ENCODE measurements at regions not wholly inside any gene's neighbourhood (a gene's known extent, or its start where the extent isn't known, plus 50 kb on each side); places are given as distances from the start of the nearest gene placed in this dataset.
"Not testable (repeated sequence)": the region's sequence is repeated elsewhere in the genome, so short reads cannot be mapped to it uniquely, and the experiment has no call there.

DNA sequence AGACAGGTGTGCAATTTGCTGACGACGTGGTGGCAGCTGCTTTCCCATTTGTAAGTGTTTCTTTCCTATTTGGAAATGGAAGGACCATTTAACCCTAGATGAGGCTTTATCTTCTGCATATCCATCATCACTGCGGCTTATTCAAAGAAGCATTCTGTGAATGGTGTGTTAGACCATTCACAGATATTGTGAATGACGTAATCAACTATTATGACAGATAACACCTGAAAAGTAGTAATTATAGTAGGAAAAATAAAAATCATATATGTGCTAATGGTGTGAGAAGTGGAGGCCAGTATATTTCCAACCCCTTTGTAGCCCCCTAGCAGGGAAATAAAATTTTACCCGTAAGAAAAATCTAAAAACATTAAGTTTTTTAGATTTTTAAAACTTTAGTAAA lies 424.5 kb upstream of the CRIM1 start:
- no peak for DNase-seq

DNA sequence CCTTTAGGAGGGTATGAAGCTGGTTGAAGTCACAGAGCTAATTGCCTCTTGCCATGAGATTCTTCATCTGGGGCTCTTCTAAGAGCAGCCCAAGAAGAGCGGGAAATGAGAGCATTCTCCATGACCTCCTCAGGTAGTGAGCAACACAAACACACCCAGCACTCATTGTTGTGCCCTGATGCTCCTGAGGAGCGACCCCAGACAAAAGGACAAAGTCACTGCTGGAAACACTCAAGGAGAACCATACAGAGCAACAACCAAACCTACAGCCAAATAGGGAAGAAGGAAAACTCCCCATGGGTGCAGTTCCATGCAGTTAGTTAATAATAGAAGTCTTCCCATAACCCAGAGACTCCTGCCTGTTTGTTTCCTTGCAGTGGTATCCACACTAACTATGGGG lies 426.0 kb upstream of the CRIM1 start:
- no peak for DNase-seq

DNA sequence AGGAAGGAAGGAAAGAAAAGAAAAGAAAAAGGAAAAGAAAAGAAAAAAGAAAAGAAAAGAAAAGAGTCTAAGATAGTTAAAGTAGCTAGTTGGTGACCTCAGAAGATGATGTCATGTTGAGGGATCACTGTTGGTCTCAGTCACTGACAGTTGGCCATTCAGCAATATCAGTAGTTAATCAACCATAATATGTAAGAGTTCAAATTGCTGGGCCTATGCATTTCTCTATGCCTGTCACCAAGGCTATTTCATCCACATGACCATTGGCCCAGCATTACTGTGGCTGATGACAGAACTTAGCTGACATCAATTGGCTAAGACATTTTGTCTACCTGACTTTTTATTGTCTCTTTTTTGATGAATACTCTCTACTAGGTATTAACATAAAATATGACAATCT lies 435.5 kb upstream of the CRIM1 start:
- DNase-seq: no peak

DNA sequence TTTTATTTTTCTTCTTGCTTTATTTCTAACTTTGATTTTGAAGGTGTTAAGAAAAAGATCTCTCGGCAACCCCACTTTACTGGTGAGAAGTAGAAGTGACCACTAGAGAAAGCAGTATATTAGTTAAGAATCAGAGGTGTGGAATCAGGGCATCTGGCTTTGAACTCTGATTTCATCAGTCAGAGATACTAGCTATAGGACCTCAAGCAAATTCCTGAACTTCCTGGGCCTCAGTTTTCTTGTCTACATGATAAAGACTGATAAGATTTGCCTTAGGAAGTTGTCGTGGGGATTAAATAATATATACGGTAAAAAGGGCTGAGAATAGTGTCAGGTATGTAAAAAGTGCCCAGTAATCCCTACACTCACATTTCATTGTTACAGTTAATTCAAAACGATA lies 440.3 kb upstream of the CRIM1 start:
- DNase-seq: no peak

DNA sequence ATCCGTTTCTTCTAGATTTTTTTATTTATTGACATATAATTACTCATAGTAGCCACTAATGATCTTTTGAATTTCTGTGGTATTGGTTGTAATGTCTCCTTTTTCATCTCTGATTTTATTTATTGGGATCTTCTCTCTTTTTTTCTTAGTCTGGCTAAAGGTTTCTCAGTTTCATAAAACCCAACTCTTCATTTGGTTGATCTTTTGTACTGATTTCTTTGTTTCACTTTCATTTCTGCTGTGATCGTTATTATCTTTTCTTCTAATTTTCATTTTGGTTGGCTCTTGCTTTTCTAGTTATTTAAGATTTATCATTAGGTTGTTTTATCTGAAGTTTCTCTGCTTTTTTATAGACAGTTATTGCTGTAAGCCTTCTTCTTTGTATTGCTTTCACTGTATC lies 463.6 kb upstream of the CRIM1 start:
- DNase-seq: no peak

DNA sequence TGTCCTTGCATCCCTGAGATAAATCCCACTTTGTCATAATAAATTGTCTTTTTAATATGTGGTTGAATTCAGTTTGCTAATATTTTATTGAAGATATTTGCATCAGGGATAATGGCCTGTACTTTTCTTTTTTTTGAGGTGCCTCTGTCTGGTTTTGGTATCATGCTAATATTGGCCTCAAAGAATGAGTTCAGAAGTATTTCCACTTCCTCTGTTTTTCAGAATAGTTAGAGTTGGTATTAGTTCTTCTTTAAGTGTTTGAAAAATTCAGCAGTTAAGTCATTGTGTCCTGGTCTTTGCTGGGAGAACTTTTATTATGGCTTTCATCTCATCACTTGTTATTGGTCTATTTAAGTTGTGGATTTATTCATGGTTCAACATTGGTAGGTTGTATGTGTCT lies 464.1 kb upstream of the CRIM1 start:
- no peak for DNase-seq

DNA sequence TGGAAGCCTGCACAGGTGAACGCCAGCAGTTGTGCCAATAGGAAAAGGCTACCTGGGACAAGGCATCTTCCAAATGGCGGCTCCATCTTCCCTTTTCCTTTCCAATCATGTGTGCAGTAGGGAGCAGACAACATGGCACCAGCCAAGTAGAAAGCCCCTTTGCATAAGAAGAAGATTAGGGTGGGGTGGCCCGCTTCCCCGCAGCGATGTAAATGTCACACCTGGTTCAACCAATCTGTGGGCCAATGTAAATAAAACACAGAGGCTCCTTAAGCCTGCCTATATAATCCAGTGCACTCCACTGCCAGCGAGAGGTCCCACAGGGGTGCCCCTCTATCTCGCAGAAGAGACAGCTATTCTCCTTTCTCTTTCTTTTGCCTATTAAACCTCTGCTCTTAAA lies 468.4 kb upstream of the CRIM1 start:
- no peak for DNase-seq

DNA sequence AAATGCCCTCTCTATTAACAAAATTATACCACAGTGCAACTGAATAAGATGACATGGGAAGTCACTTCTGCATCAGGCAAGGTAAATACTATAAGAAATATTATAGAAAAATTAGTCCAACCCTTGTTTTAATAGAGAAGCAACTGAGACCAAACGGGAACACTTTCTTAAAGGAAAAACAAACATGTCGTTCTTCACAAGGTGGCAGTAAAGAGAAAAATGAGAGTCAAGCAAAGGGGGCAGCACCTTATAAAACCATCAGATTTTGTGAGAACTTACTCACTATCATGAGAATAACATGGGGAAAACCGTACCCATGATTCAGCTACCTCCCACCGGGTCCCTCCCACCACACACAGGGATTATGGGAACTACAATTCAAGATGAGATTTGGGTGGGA lies 481.7 kb upstream of the CRIM1 start:
- no peak for DNase-seq

DNA sequence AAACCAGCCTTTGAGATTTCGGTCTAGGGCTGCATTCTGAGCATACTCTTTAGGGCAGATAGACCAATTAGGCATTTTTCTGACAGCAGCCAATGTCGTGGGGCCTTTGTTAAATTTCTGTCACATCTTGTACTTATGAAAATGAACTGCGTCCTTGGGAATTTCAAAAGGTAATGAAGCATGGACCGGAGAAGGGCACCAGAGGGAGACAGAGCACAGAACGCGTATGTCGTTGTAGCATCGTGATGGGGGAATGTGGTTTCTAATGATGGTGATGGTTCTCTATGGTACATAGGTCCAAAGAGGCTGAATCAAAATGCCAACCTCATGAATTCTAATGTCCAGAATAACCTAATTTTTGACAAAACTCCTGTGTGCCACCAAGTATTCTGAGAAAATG lies 483.9 kb upstream of the CRIM1 start:
- peak in 1 of 2 experiments; percentile 5 for DNase-seq

DNA sequence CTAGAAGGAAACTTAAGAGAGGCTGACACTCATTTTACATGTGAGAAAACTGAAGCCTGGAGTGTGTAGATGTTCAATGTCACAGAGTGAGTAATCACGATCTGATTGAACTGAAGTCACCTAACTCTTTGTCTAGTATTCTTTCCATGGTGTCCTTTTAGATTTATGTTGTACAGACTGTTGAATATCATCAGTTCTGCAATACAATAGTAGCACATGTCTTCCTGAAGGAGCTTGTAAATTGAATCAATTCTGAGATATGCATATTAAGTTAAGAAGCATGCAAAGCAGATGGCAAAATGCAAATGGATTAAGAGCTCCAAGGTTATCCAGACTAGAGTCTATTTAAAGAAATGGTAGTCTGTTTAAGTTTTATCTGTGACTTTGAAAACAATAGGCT lies 484.9 kb upstream of the CRIM1 start:
- DNase-seq: no peak

DNA sequence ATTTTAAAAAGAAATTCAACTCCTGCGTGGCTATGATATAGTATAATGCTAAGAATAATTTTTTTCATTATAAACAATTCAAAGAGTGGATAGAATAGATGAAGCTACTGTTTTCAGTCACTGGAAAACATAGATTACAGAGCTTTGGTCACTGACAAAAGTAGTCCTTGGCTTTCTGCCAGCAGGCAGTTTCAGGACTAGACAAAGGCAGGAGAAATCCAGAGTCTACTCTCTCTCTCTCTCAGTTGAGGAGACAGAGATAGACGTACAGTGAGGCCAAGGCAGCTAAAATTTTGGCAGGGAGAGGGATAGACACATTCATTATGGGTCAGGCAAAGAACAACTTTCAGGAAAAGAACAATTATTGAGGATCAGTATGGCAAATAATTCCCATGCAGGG lies 491.4 kb upstream of the CRIM1 start:
- no peak for DNase-seq

DNA sequence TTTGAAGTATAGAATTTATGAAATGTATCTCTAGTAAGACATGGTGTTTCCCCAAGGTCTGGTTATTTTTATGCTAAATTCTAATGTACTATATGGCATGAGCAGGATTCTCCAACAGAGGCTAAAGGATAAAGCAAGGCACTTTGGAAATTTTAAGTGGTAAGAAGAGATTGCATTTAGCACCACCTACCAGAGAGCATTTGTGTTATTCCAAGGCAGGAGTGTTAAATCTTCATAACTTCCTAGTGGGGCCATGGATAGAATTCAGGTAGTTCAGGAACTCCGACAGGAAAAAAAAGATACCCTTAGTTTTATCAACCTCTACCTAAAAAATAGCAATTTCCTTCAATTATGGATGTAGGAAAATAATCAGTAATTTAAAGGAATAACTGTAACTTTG lies 497.4 kb upstream of the CRIM1 start:
- no peak for DNase-seq

DNA sequence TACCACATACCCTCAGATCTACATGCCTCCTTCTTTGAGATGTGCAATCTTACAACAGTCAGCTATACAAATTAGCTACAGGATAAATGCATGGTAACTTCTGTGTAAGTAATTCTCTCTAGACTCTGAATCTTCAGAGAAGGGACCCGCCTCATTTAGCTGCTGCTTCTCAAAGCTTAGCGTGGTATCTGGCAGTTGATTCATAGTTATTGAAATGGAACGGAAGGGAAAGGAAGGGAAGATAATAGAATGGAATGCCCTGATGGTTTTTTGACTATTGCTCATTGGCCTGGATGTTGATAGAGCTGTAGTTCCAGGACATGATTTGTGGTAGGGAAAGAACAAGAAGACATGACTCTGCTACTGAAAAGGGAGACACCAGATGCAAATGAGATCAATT lies 498.1 kb upstream of the CRIM1 start:
- DNase-seq: no peak

DNA sequence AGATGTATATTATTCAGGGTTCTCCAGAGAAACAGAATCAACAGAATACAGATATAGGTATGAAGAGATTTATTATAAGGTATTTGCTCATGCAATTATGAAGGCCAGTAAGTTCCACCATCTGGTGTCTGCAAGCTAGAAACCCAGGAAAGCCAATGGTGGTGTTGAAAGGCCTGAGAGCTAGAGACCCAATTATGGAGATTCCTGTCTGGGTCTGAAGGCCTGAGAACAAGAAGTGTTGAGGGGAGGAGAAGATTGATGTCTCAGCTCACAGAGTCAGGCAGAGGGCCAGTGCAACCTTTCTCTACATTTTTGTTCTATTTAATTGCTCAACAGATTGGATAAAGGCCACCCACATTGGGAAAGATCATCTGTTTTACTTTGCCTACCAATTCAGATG lies 524.2 kb upstream of the CRIM1 start:
- no peak for DNase-seq

DNA sequence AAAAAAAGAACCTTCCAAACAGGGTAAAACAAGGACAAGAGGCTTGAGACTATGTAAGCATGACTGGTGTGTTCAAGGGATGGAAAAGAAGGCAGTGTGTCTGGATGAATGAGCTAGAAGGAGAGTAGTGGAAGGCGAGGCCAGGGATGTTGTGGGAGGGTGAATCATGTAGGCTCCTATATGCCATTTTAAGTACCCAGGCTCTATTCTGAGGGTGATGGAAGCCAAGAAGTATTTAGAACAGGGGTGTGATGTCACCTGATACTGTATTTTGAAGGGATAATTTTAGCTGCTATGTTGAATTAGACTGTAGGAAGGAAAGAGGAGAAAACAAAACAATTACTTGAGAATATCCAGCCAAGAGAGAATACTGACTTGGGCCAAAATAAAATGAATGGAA lies 524.7 kb upstream of the CRIM1 start:
- DNase-seq: no peak

DNA sequence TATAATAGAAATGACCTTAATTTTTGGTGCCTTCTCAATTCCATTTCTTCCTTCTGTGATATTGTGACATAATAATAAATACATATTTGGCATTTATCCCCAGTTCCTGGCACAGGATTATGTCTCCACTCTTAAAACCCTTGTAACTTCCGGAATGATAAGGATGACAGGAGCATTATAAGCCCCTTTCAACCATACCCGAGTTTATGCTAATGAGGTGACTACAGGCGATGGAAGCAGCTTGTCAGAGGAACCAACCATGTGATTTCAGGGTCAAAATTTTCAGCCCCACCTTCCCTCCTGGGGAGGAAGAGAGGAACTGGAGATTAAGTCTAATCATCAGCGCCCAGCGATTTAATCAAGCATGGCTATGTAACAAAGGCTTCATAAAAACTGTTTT lies 528.5 kb upstream of the CRIM1 start:
- DNase-seq: no peak

DNA sequence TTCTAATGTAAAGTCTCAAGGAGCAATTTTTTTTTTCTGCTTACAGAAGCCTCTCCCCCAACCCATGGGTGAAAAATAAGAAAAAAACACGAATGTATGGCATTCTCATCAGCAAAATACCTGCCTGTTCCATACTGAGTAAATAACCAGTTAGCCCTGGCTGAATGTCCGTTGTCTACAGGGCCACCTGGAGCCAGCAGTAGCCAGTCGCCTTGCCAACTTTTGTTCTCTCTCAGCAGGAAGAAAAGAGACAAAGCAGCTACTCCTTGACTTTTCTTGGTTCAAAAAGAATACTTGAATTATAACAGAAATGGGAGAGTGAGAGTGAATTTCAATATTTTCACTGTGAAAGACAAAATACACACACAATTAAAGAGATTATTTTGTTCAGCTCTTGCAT lies 532.9 kb upstream of the CRIM1 start:
- DNase-seq: no peak

DNA sequence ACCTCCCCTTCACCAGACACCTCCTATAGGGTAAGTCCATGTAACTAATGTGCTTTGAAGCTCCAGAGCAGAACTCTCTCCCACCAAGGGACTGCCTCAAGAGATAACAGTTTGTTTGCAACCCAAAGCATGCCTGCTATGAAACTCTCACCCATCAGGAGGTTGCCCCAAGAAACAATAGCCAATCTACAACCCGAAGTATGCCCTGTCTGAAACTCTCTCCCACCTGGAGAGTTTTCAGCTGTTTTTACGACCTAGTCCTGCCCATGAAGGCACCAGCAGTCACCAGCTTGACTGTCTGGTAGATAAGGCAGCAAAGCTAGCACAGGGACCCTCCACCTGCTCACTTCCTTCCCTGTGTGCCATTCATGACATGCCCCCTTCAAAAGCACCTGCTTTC lies 533.9 kb upstream of the CRIM1 start:
- DNase-seq: no peak

DNA sequence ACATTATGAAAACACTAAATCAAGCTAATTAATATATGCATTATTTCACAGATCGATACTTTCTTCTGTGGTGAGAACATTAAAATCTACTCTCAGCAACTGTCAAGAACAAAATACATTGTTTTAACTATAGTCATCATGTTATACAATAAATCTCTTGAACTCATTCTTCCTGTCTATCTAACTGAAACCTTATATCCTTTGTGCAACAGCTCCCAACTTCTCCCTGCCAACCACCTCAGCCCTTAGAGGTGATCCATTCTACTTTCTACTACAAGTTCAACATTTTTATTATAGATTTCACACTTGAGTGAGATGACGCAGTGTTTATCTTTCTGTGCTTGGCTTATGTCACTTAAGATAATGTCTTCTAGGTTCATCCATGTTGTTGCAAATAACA lies 535.2 kb upstream of the CRIM1 start:
- DNase-seq: no peak

DNA sequence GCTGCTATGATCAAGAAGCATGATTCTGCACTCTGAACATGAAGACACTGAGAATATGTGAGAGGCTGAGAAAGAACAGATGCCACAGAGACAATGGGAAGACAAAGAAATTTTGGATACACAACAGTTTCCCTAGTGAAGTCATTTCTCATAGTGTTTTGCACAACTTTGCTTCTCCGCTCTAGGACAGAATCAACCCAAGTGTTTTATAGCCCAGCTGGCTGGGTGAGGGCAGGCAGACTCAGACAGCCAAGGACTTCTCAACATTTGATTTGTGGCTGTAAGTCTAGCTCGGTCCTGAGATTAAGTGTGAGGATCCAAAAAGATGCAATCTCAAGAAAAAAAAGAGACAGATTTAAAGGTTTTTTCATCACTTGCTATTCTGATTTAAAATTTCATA lies 536.5 kb upstream of the CRIM1 start:
- no peak for DNase-seq

DNA sequence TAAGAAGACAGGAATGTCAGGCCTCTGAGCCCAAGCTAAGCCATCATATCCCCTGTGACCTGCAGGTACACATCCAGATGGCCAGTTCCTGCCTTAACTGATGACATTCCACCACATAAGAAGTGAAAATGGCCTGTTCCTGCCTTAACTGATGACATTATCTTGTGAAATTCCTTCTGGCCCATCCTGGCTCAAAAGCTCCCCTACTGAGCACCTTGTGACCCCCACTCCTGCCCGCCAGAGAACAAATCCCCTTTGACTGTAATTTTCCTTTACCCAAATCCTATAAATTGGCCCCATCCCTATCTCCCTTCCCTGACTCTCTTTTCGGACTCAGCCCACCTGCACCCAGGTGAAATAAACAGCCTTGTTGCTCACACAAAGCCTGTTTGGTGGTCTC lies 537.2 kb upstream of the CRIM1 start:
- not testable (repeated sequence) for DNase-seq

DNA sequence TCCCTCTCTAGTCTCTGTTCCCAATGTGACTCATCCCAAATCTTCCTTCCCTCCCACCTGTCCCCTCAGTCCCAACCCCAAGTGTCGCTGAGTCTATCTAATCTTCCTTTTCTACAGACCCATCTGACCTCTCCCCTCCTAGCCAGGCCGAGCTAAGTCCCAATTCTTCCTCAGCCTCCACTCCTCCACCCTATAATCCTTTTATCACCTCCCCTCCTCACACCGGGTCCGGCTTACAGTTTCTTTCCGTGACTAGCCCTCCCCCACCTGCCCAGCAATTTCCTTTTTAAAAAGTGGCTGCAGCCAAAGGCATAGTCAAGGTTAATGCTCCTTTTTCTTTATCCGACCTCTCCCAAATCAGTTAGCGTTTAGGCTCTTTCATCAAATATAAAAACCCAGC lies 541.0 kb upstream of the CRIM1 start:
- not testable (repeated sequence) for DNase-seq

DNA sequence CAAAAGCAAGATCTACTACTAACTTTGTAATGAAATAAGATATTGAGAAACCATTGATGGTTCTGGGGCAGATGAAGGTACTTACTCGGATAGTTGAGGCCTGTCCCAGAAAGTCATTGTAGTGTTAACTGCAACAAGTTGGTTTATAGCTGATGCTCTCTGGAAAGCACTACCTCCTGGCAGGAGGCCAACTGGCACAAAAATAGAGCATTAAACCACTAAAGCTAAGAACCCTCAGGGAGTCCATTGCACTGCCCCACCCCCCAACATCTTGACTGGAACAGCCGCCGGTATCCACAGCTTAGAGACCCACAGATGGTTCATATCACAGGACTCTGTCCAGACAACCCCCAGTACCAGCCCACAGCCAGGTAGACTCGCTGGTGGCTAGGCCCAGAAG lies 552.5 kb upstream of the CRIM1 start:
- DNase-seq: no peak

DNA sequence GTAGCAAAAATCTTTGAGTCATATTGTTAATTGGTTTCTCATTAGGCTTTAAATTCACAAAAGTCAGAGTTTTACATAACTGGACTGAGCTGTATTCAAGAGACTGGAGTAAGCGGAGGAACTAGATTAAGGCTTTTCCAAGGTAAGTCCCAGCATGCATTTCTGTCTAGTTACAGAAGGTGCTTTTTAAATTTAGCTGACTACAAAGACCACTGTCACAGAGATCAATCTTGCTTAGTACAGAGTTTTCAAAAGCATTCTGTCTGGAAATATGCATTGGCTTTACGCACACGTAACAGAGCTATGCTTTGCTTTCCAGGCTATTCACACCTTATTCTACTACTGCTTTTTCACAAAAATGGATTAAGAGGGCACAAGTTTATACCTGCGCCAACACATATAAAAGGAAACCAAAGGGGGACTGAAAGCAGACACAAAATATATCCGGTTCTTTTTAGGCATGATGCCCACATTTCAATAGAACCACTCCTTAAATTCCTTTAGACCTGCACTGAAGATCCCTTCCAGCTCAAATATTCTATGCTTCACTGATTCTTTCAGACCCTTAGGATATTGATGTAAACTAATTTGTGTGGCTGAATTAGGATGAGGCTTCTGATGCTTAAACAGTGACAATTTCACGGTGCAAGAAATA lies 560.7 kb upstream of the CRIM1 start:
- no peak for DNase-seq

DNA sequence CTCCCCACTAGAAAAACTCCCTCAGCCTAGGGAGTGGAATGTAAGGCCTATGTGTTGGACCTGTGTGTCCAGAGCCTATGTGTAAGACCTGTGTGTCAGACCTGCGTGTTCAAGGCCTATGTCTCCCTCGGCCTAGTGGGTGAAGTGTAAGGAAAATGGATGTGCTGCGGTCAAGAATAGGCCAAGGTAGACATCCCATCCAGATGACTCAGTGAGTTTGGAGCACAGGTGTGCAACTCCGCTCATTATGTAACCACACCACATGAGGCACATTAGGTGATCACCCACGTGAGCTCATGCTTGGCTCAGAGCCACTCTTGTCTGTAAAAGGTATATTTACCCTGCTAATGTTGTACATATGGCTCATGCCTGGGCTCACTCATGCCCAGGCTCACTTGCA lies 565.3 kb upstream of the CRIM1 start:
- DNase-seq: no peak

DNA sequence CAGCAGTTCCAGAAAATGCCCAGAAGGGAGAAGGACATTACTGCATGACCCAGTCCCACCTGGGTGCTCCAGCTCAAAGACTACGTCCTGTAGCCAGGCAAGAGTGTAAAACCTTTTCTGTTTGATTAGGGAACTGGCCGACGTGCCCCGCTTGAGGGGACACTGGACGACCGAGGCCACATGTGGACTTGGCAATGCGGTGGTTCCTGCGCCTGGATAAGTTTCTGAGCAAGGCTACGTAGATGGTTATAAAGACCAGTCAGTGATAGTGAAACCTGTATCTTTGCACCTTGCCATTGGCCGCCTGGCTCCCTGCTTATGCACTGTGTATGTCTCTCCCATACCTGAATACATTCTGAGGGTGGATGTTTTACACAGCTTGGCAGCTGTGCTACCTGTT lies 567.0 kb upstream of the CRIM1 start:
- DNase-seq: no peak

All from NCI-H1930 (cell line).